OCI-LY1 (cell line): ENCODE measurements at regions not wholly inside any gene's neighbourhood (a gene's known extent, or its start where the extent isn't known, plus 50 kb on each side); places are given as distances from the start of the nearest gene placed in this dataset.

Experiments used
- H2AFZ ChIP-seq: fragments of 200-600 bp; sonication (generic), shearing (Covaris generic); 2 replicates; pipeline ENCODE4 v1.6.0; 2014; ENCODE audit warnings: antibody characterized with exemption, mild to moderate bottlenecking, low read length
- H3F3A ChIP-seq: fragments of 200-600 bp; sonication (generic), shearing (Covaris generic); 2 replicates; pipeline ENCODE4 v1.6.0; 2014; ENCODE audit warnings: mild to moderate bottlenecking, antibody characterized with exemption, low read length, moderate library complexity; ENCODE audit not compliant: insufficient read depth
- H3K27ac ChIP-seq: fragments of 200-600 bp; sonication (generic); 2 replicates; pipeline ENCODE4 v1.5.1; 2014; ENCODE audit warnings: low read length, mixed run types, mild to moderate bottlenecking, low read depth; ENCODE audit not compliant: poor library complexity, severe bottlenecking
- H3K27me3 ChIP-seq: fragments of 200-600 bp; sonication (generic); 2 replicates; pipeline ENCODE4 v1.6.0; 2014; ENCODE audit warnings: antibody characterized with exemption, mild to moderate bottlenecking, low read length, moderate library complexity; ENCODE audit not compliant: insufficient read depth
- H3K36me3 ChIP-seq: fragments of 200-600 bp; sonication (generic); 2 replicates; pipeline ENCODE4 v1.6.1; 2014; ENCODE audit warnings: mild to moderate bottlenecking, antibody characterized with exemption, low read length, moderate library complexity, mixed read lengths; ENCODE audit not compliant: insufficient read depth
- H3K4me1 ChIP-seq: fragments of 200-600 bp; sonication (generic); 2 replicates; pipeline ENCODE4 v1.5.1; 2014; ENCODE audit warnings: mild to moderate bottlenecking, low read length, moderate library complexity; ENCODE audit not compliant: insufficient read depth, severe bottlenecking
- H3K4me2 ChIP-seq: fragments of 200-600 bp; sonication (generic), shearing (Covaris generic); 2 replicates; pipeline ENCODE4 v1.6.1; 2014; ENCODE audit warnings: low read length
- H3K4me3 ChIP-seq: fragments of 200-600 bp; sonication (generic); 2 replicates; pipeline ENCODE4 v1.5.1; 2014; ENCODE audit warnings: low read length, low read depth, mild to moderate bottlenecking, mixed read lengths; ENCODE audit not compliant: poor library complexity, severe bottlenecking
- H3K79me2 ChIP-seq: fragments of 200-600 bp; shearing (Covaris generic); 2 replicates; pipeline ENCODE4 v1.6.1; 2016; ENCODE audit warnings: mixed run types, low read length, mixed read lengths; ENCODE audit not compliant: insufficient read depth
- H3K9ac ChIP-seq: fragments of 200-600 bp; sonication (generic), shearing (Covaris generic); 2 replicates; pipeline ENCODE4 v1.6.1; 2014; ENCODE audit warnings: mild to moderate bottlenecking, low read length, mixed read lengths
- H3K9me2 ChIP-seq: fragments of 200-600 bp; sonication (generic), shearing (Covaris generic); 2 replicates; pipeline ENCODE4 v1.6.1; 2014; ENCODE audit warnings: low read depth, mild to moderate bottlenecking, low read length, mixed read lengths
- H3K9me3 ChIP-seq: fragments of 200-600 bp; shearing (Covaris generic); 2 replicates; pipeline ENCODE4 v1.6.1; 2014; ENCODE audit warnings: low read length, mixed read lengths
- H4K20me1 ChIP-seq: fragments of 200-600 bp; sonication (generic), shearing (Covaris generic); 2 replicates; pipeline ENCODE4 v1.6.0; 2016; ENCODE audit warnings: mild to moderate bottlenecking, low read length; ENCODE audit not compliant: insufficient read depth
- CTCF ChIP-seq: fragments of 200-600 bp; sonication (generic), shearing (Covaris generic); IDR thresholded peaks from 2 replicates; pipeline ENCODE4 v1.5.1; 2017; ENCODE audit warnings: mild to moderate bottlenecking, antibody characterized with exemption, low read length, moderate library complexity, mixed read lengths
- EZH2 ChIP-seq: fragments of 200-600 bp; sonication (generic), shearing (Covaris generic); IDR thresholded peaks from 2 replicates; pipeline ENCODE4 v1.8.0; 2017; ENCODE audit warnings: borderline replicate concordance, mixed run types, mild to moderate bottlenecking, antibody characterized with exemption, low read length, moderate library complexity, mixed read lengths

GRCh38 chr16:61549327-61549726, 486.9 kb downstream of the CDH8 start:
- Histone ChIP-seq H3K36me3 (no peaks in the 10 kb centered on the region), H3K9me2 (no peaks in the 10 kb centered on the region), H4K20me1 (no peaks in the 10 kb centered on the region), H3K27ac (no peak overlapping the region), H3K4me2 (no peak overlapping the region), H3K9me3 (no peaks in the 10 kb centered on the region), H3K4me1 (no peaks in the 10 kb centered on the region), H3K27me3 (no peaks in the 10 kb centered on the region), H3K79me2 (no peaks in the 10 kb centered on the region), H2AFZ (no peak overlapping the region), H3F3A (no peaks in the 10 kb centered on the region), H3K4me3 (no peak overlapping the region), H3K9ac (no peak overlapping the region)
- TF ChIP-seq EZH2 (no peak), CTCF (no peak)

GRCh38 chr16:61547626-61548025, 488.6 kb downstream of the CDH8 start:
- TF ChIP-seq EZH2 (no peak), CTCF (no peak)
- no peaks in the 10 kb centered on the region for H3K36me3 ChIP-seq

GRCh38 chr16:61544165-61544564, 492.1 kb downstream of the CDH8 start:
- no peak overlapping the region for H3K9ac ChIP-seq
- no peak overlapping the region for H3K4me2 ChIP-seq
- no peaks in the 10 kb centered on the region for H3K27me3 ChIP-seq
- H3K27ac ChIP-seq, result no peak overlapping the region
- H2AFZ ChIP-seq, result no peak overlapping the region
- H3K4me1 ChIP-seq, result no peaks in the 10 kb centered on the region
- no peaks in the 10 kb centered on the region for H4K20me1 ChIP-seq
- no peaks in the 10 kb centered on the region for H3K9me3 ChIP-seq
- H3K36me3 ChIP-seq, result no peaks in the 10 kb centered on the region
- H3F3A ChIP-seq, result no peaks in the 10 kb centered on the region
- H3K9me2 ChIP-seq, result no peaks in the 10 kb centered on the region
- no peaks in the 10 kb centered on the region for H3K79me2 ChIP-seq
- no peak overlapping the region for H3K4me3 ChIP-seq
- TF ChIP-seq EZH2 (no peak), CTCF (no peak)

More at GRCh38 chr16:61547626-61548025, 488.6 kb downstream of the CDH8 start:
- no peaks in the 10 kb centered on the region for H3F3A ChIP-seq
- no peaks in the 10 kb centered on the region for H3K79me2 ChIP-seq
- no peak overlapping the region for H3K9ac ChIP-seq
- H3K27ac ChIP-seq, result no peak overlapping the region
- H3K9me2 ChIP-seq, result no peaks in the 10 kb centered on the region
- no peak overlapping the region for H2AFZ ChIP-seq
- H3K27me3 ChIP-seq, result no peaks in the 10 kb centered on the region
- no peak overlapping the region for H3K4me3 ChIP-seq
- H3K9me3 ChIP-seq, result no peaks in the 10 kb centered on the region
- H3K4me2 ChIP-seq, result no peak overlapping the region
- no peaks in the 10 kb centered on the region for H4K20me1 ChIP-seq
- no peaks in the 10 kb centered on the region for H3K4me1 ChIP-seq
